BJ (cell line): ENCODE measurements at regions not wholly inside any gene's neighbourhood (a gene's known extent, or its start where the extent isn't known, plus 50 kb on each side); places are given as distances from the start of the nearest gene placed in this dataset.

Experiments used
- CTCF ChIA-PET: fragments of 350-600 bp; formaldehyde crosslinking; extraction: SDS; loops from one replicate; lab custom pipeline; 2021; ENCODE audit warnings: antibody characterized with exemption, inconsistent platforms; lab: Yijun Ruan, JAX
- POLR2A ChIA-PET: fragments of 300-600 bp; sonication (Branson Sonifier 250); formaldehyde crosslinking; extraction: SDS; loops from one replicate; lab custom pipeline; 2021; ENCODE audit warnings: antibody characterized with exemption; lab: Charles Lee
- DNase-seq: peaks from one replicate; pipeline ENCODE4 v3.0.0-alpha.2; 2011; ENCODE audit warnings: low read depth
- H3K27me3 ChIP-seq: 2 replicates; pipeline ENCODE4 v1.6.0; 2011; ENCODE audit warnings: low read length; ENCODE audit not compliant: control insufficient read depth, insufficient read depth
- H3K36me3 ChIP-seq: 2 replicates; pipeline ENCODE4 v1.5.1; 2011; ENCODE audit warnings: low read length; ENCODE audit not compliant: control insufficient read depth, insufficient read depth
- H3K4me3 ChIP-seq: 2 replicates; pipeline ENCODE4 v1.5.1; 2011; ENCODE audit warnings: low read depth, mild to moderate bottlenecking, control low read depth, low read length
- CTCF ChIP-seq: IDR thresholded peaks from 2 replicates; pipeline ENCODE4 v1.5.1; 2011; ENCODE audit warnings: low read depth, mild to moderate bottlenecking, control low read depth, inconsistent platforms, low read length, moderate library complexity; ENCODE audit not compliant: insufficient read depth

- DNase-seq: no peak
- H3K27me3 ChIP-seq: no peaks in the 10 kb centered on the region
- ChIA-PET POLR2A (no interaction called here), CTCF (interaction anchor here (1.5 kb wide), 1 partner anchor 10 kb away, joined by 4 read pairs; no protein-coding TSS in a partner anchor)
- TF ChIP-seq CTCF: no peak
- no peak overlapping the region for H3K4me3 ChIP-seq
- H3K36me3 ChIP-seq: no peaks in the 10 kb centered on the region
These were observed 64.0 kb upstream of the ZSWIM2 start for GRCh38 chr2:186912979-186913378.

GRCh38 chr2:186911551-186912085 is 62.6 kb upstream of the ZSWIM2 start:
- Histone ChIP-seq H3K36me3 (no peaks in the 10 kb centered on the region), H3K27me3 (no peaks in the 10 kb centered on the region), H3K4me3 (no peak overlapping the region)
- ChIA-PET CTCF (no interaction called here), POLR2A (no interaction called here)
- no peak for DNase-seq
- no peak for TF ChIP-seq CTCF

GRCh38 chr2:186910996-186911395 is 62.0 kb upstream of the ZSWIM2 start:
- ChIA-PET CTCF (no interaction called here), POLR2A (no interaction called here)
- DNase-seq: no peak
- no peak for TF ChIP-seq CTCF
- Histone ChIP-seq H3K36me3 (no peaks in the 10 kb centered on the region), H3K27me3 (no peaks in the 10 kb centered on the region), H3K4me3 (no peak overlapping the region)

- CTCF ChIA-PET: no interaction called here
- Histone ChIP-seq H3K36me3 (no peaks in the 10 kb centered on the region), H3K4me3 (no peak overlapping the region), H3K27me3 (no peaks in the 10 kb centered on the region)
- POLR2A ChIA-PET: no interaction called here
- no peak for TF ChIP-seq CTCF
- DNase-seq: no peak
These were observed 60.1 kb upstream of the ZSWIM2 start for GRCh38 chr2:186909095-186909494.

GRCh38 chr2:186907897-186908296 is 58.9 kb upstream of the ZSWIM2 start:
- DNase-seq: no peak
- H3K27me3 ChIP-seq: no peaks in the 10 kb centered on the region
- no peaks in the 10 kb centered on the region for H3K36me3 ChIP-seq
- CTCF ChIA-PET: no interaction called here
- POLR2A ChIA-PET: no interaction called here
- H3K4me3 ChIP-seq: no peak overlapping the region
- no peak for TF ChIP-seq CTCF
